GM18870 (cell line): ENCODE measurements at regions not wholly inside any gene's neighbourhood (a gene's known extent, or its start where the extent isn't known, plus 50 kb on each side); places are given as distances from the start of the nearest gene placed in this dataset.
"Not testable (repeated sequence)": the region's sequence is repeated elsewhere in the genome, so short reads cannot be mapped to it uniquely, and the experiment has no call there.

Experiments used
- ATAC-seq: cut with Tn5 transposase; IDR thresholded peaks from one replicate; pipeline ENCODE4 v1.9.1; 2021; ENCODE audit warnings: moderate library complexity; ENCODE audit not compliant: unreplicated experiment

DNA sequence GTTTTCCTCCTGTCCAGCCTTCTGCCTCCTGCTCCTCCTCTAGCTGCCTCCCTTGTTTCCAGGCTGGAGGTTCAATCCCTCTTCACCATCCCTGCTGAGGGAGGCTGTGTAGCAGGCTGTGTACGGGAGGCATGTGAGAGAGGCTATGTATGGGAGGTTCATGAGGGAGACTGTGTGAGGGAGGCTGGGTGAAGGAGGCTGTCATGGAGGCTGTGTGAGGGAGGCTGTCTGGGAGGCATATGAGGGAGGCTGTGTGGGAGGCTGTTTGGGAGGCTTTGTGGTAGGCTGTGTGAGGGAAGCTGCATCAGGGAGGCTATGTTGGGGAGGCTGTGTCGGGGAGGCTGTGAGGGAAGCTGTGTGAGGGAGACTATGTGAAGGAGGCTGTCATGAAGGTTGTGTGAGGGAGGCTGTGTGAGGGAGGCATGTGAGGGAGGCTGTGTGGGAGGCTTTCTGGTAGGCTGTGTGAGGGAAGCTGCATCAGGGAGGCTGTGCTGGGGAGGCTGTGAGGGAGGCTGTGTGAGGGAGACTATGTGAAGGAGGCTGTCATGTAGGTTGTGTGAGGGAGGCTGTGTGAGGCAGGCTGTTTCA, 123.7 kb upstream of the RNF32 start:
- ATAC-seq, result no peak

DNA sequence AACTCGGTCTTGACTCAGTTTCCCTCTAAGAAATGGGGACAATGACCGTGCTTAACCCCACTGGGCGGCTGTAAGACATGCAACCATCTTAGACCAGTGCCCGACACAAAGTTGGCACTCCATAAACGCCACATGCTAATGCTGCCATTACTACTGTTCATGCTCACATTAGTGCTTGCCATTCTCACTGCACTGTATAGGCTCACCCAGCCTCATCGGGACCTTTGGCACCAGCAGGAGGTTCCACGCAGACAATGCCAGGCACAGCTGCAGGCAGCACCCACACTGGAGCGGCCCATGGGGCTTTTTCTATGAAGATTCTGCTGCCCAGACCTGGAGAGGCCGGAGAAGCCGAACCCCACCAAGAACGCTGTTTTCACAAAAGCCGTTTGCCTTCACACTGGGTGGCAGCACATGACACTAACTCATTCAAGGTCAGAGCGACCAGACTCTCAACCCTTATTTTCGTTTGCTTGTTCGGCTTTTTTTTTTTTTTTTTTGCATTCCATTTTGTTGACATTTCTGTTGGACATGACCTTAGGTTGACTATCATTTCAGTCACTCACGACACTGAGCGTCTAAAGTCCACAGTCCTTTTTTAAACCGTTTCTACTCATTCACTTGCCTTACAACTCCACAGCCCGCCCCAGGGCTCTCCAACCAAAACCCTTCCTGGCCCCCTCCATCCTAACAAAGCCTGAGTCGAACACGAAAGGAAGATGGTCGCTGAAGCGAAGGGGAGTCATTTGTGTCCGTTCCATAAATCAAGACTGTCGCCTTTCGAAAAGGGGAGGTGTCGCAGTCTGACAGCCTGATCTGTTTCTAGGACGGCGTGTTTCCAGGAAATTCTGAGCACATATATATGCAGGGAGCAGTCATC, 124.4 kb upstream of the RNF32 start:
- ATAC-seq, result no peak

DNA sequence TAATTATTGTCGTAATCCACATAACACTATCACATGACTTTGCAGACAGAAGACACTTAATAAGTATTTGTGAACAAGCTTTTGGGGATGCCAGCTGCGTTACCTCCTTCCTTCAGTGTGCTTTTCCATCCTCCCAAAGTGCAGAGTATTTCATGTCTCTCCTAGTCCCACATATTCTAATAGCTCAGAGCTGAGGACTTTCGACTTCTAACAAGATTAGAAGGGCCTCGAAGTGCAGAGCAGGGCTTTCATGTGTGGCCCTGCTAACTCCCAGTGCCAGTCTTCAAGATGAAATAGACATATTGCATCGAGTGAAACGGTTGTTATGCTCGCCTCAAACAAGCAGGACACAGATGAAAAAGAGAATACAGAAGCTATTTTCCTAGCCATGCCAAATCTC, 125.7 kb upstream of the RNF32 start:
- no peak for ATAC-seq

DNA sequence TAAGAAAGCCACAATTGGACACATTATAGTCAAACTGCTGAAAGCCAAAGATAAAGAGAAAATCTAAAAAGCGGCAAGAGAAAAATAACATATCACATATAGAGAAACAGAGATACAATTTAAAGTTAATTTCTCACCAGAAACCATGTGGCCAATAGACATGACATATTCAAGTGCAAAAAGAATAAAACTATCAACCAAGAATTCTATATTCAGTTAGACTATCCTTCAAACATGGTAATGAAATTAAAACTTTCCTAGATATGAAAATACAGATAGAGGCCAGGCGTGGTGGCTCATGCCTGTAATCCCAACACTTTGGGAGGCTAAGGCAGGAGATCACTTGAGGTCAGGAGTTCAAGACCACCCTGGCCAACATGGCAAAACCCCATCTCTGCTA, 129.1 kb upstream of the RNF32 start:
- ATAC-seq, result no peak

DNA sequence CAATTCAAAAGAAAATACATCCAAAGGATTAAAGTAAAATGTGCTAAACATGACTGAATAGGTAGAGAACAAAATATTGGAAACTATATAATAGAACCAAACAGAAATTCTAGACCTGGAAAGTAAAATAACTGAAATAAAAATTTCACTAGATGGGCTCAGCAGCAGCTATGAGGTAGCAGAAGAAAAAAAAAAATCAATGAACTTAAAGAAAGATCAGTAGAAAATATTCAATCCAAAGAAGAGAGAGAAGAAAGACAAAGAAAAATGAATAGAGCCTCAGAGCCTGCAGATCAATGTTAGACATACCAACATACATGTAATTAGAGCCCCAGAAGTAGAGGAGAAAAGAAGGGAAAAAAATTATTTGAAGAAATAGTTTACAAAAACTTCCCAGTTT, 129.6 kb upstream of the RNF32 start:
- no peak for ATAC-seq

DNA sequence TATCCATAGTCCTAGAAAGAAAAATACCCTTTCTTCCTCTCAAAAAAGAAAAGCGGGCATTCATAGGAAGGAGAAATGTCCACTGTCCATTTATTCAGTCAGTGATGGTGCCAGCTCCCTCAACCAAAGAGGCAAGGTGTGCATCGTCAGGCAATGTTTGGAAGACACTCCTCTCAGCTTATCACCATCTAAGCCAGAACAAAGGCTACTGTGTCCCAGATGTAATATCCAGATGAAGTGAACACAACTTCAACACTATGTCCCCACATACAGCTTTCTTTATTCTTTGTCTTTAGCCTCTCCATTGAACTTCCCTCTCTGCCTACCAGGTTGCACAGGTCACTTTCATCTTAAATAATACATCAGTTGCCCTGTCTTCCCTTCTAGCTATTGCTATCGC, 131.4 kb upstream of the RNF32 start:
- no peak for ATAC-seq

DNA sequence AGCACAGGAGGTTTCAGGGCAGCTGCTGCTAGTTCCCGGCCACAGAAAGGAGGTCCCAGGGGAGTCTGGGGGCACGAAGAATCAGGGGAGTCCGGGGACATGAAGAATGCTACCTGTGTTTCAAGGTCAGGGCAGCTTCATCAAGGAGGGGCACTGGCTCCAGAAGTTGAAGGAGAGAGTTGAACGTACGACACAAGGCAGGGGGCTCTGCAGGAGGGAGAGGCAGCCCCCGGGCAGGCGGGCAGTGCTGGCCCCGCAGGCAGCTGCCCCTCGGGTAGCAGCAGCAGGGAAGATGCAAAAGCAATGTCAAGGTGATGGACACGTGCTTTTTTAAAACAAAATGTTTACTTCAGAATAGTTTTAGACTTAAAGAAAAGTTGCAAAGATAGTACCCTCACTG, 134.7 kb upstream of the RNF32 start:
- no peak for ATAC-seq

DNA sequence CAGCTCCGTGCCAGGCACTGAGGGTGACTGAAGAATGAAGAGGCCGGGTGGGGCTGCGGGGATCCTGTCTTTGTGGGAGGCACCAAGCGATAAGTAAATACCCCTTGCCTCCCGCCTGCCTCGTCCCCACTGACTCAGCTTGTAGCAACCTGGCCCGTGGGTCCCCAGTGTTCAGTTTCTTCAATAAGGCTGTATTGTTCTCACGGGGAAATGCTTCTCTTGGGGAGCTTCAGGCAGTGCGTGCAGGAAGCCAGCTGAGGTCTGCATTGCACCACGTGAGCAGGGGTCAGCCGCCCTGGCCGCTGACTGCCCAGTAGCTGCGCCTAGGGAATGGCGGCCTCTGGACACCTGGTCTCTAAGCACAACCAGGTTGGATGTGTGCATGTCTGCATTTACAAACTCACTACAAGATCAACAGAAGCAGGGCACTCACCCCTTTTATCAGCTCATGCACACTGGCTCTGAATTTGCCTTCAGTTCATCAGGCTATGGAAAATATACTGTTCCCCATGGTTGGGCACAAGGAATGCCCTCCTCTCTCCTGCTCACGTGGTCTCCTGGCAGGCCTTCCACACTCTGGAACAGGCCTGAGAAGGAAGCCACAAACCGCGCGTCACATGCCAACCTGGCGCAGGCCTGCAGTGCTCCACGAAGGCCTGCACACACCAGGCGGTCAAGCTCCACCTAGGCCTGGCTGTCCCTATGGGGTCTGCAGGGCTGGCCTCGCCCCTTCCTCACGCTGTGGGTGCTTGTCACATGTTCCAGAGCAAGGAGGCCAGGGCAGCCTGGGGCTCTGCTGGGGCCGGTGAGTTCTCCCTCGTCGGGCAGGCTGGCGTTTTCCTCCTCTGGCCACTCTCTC, 135.7 kb upstream of the RNF32 start:
- no peak for ATAC-seq

DNA sequence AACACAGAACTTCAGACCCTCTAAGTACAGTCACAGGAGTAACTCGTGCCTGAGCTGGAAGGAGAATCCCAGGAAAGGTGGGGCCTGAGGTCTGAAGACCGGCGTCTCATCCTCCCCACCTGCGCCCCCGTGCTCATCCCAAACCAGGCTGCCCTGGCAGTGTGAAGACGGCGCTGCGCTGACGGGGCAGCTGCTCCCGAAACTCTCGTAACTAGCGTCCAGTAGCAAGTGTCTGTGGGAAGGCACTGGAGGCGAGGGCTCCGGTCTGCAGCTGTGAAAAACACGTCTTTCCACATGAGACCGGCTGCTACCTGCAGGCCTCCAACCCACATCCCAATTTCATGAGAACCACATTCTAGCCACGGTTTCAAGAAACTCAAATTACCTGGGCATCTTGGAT, 136.6 kb upstream of the RNF32 start:
- no peak for ATAC-seq

DNA sequence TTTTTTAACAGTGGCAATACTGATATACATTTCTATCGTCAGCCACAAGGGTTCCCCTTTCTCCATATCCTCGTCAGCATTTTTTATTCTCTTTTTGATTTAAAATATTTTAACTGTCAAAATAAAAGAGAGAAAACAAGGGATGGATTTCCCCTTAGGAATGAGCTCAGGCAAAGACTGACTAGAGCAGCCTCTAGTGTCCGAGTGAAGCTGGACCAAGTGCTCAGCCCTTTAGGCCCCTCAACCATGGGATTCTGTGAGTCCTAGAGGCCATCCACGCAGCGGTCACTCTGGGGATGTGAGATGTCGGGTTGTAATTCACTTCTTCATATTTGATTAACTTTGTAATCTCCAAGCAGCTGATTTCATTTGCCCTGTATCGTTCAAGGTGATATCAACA, 137.4 kb upstream of the RNF32 start:
- no peak for ATAC-seq

DNA sequence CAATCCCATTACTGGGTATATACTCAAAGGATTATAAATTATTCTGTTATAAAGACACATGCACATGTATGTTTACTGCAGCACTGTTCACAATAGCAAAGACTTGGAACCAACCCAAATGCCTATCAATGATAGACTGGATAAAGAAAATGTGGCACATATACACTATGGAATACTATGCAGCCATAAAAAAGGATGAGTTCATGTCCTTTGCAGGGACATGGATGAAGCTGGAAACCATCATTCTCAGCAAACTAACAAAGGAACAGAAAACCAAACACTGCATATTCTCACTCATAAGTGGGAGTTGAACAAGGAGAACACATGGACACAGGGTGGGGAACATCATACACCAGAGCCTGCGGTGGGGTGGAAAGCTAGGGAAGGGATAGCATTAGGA, 138.8 kb upstream of the RNF32 start:
- ATAC-seq, result not testable (repeated sequence)

DNA sequence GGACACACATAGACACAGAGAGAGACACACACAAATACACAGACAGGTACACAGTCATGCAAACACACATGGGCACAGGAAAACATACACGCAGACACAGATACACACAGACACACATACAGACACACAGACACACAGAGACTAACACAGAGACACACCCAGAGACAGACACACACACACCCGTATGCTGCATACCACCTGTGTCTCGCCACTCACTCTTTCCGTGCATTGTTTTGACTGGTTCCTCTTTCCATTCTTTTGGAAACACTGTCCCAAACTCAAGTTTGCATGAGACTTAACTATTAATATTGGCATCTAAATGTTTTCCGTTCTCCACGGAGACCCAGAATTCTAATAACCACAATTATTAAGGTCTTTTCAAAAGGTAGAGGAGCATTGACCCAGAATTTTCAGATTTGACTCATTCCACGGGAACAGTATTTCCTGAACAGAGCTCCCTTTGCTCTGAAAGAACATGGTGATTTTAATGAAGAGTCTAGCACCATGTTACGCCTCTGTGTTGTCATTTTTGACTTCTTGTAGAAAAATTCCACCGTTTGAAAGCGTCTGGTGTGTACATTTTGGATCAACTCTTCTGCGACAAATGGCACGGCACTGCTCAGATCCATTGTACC, 141.2 kb upstream of the RNF32 start:
- no peak for ATAC-seq

DNA sequence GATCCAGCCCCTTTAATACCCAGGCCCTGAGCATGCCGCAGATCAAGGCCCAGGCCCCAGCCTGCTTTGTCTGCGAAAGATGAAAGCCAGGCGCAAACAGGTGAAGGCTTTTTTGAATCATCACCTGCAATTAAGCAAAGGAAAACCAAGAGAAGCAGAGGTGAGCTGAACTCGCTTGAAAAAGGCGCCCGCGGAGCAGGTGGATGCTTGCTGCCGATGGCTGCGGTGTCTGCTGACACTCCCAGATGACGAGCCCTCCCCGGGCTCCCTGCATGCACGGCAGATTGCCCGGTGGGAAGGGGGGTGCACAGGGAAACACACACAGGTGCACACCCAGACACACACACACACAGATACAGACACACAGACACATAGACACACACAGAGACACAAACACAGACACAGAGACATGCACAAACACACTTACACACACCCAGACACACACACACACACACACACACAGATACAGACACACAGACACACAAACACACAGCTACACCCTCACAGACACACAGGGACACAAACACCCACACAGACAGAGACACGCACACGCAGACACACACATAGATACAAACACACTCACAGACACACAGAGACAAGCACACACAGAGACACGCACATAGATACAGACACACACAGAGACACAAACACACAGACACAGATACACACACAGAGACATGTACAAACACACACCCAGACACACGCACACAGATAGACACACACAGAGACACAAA, 142.6 kb upstream of the RNF32 start:
- ATAC-seq, result no peak

DNA sequence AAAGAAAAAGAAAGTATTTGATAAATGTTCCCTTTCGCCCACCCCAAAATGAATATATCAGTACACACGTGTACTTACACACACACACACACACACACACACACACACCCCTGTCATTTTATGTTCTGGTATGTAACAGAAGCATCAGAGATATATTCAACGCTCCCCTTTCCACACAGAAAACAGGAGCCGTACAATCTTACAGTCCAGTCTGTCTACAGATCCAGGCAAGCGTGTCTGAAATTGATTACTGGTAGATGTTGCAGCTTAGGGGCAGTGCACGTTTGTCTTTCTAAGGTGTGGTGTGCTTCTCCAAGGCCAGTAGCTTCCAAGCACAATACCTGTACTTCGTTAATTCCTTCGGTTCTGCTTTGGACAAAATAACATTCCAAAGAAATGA, 143.7 kb upstream of the RNF32 start:
- no peak for ATAC-seq

DNA sequence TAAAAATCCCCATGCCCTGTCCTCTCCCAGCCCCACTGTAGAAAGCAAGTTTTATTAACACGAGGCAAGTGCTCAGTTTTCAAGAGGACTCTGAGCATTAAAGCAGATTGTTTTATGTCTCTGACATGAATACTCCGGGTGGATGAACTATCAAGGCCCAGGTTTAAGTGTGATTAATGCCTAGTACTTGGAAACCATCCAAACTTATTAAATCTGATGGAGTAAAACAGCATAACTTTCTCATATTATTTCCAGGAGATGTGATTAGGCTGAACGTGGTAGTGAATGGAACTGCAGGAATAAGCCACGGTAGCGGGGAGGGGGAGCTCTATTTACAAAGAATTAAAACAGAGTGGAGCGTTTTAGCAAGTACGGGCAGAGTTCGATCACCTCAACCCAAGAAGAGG, 144.2 kb upstream of the RNF32 start:
- no peak for ATAC-seq

DNA sequence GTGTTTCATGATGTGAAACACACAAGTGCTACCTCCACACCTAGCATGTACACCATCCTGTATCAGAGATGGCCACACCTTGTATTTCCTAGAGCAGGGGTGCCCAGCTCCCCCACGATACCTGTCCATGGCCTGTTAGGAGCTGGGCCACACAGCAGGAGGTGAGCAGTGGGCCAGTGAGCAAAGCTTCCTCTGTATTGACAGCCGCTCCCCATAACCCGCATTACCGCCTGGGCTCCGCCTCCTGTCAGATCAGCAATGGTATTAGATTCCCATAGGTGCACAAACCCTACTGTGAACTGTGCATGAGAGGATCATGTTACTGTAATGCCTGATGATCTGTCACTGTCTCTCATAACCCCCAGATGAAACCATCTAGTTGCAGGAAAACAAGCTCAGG, 145.6 kb upstream of the RNF32 start:
- no peak for ATAC-seq

DNA sequence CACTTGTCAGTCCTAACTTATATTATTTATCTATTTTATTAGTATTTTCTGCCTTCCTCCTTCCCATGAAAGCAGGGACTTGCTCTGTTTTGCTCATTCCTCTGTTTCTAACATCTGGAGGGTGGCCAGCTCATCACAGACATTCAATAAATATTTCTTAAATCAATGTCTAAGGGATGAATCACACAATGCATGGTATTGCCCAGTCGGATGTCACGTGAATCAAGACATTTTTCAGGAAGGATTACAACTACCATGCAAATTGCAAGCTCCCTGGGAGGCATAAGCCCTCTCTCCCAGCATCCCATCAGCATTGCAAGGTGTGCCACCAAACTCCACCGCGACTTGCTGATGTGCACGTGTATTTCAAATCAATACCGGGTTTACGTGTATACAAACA, 146.6 kb upstream of the RNF32 start:
- ATAC-seq, result no peak

DNA sequence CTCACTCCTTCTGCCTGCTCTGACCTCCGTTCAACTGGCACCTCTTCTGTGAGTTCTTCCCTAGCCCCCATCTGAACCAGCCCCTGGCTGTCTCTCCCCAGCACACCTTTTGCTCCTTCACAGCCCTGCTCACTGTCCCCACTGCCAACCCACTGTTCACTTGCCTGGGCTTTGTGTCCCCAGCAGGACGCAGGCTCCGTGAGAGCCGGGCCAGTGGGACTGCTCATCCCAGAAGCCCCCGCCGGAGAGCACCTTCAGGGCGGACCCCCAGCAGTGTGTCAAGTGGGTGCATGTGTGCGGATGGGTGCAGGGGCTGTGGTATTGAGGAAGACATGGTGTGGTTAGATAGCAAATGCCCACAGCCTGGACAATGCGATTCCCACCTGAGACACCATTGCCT, 148.4 kb upstream of the RNF32 start:
- no peak for ATAC-seq

DNA sequence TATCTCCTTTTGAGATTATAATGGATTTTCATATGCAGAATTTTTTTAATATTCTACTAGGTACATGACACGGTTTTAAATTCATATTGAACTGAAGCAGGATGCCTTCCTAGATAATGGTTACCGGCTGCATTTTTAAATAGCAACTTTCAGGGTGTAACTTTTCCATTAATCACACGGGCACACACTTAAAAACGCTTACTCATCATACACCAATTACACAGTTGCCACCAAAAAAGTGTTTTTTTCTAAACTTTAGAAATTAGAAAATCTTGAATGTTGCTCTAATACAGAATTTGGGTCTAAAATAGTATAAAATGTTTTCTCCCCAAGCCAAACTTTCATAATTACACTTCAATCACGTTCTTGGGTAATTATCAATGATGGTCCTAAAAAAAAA, 149.1 kb upstream of the RNF32 start:
- no peak for ATAC-seq

DNA sequence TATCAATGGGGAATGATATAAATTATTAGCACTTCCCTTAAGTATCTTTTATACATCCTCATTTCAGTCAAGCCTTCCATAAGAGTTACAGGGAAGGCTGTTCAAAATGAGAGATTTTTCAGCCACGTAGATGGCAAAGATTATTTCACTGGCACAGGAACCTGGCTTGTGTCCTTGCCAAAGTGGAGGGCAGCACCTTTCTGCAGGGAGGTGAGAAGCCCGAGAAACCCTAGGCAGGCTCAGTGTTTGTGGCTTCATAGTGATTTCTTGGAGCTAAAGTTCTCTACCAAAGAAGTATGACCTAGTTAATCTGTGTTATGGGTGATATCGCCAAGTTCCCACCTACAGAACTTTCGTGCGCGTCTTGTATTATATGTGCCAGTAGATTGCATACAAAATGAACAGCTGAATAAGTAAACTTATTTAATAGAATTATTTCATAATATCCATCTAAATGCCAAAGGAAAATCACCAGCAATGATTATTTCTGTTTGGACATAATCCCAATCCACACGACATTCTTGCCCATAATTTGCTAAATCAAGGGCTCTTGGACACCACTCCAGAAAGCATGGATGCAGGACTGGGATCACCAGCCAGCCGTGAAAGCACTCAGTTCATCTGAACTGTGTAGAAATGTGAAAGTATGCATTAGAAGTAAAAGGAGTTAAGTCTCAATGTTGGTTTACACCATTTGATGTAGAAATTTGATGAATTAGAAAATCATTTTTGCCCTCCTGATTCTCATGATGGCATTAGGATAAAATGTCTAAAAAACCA, 150.4 kb upstream of the RNF32 start:
- ATAC-seq, result no peak
